Colonic mucosa (tissue), 4 donors: ENCODE measurements at regions not wholly inside any gene's neighbourhood (a gene's known extent, or its start where the extent isn't known, plus 50 kb on each side); places are given as distances from the start of the nearest gene placed in this dataset.

Source experiments
- DNase-seq: peaks from one replicate; pipeline ENCODE4 v3.0.0-alpha.2; 2020
- H3K27ac ChIP-seq: fragments of 200-600 bp; one replicate; pipeline ENCODE4 v1.8.0; 2021
- H3K27me3 ChIP-seq: fragments of 200-600 bp; one replicate; pipeline ENCODE4 v1.8.0; 2021
- H3K36me3 ChIP-seq: fragments of 200-600 bp; one replicate; pipeline ENCODE4 v1.8.0; 2021
- H3K4me1 ChIP-seq: fragments of 200-600 bp; one replicate; pipeline ENCODE4 v1.8.0; 2021; ENCODE audit warnings: mild to moderate bottlenecking
- H3K4me3 ChIP-seq: fragments of 200-600 bp; one replicate; pipeline ENCODE4 v1.8.0; 2021
- H3K9ac ChIP-seq, 2 donors: one replicate each; pipeline ENCODE4 v1.7.0; 2013; ENCODE audit warnings: control low read depth in 2 of 2, low read depth in 2 of 2, low read length in 2 of 2
- H3K9me3 ChIP-seq: fragments of 200-600 bp; one replicate; pipeline ENCODE4 v1.8.0; 2021
- CTCF ChIP-seq: fragments of 200-600 bp; IDR thresholded peaks from one replicate; pipeline ENCODE4 v1.8.0; 2022; ENCODE audit warnings: antibody characterized with exemption, mild to moderate bottlenecking
- intact Hi-C: fragments of 100-400 bp; cut with DNase I; formaldehyde crosslinking; loops from one replicate; pipeline ENCODE4 v1.14.1; 2022
- donor health status: healthy.
- donor health status: DM: no; HTN: no; CAD: no.
- donor health status: DM: no; HTN: no; CAD: no.

DNA sequence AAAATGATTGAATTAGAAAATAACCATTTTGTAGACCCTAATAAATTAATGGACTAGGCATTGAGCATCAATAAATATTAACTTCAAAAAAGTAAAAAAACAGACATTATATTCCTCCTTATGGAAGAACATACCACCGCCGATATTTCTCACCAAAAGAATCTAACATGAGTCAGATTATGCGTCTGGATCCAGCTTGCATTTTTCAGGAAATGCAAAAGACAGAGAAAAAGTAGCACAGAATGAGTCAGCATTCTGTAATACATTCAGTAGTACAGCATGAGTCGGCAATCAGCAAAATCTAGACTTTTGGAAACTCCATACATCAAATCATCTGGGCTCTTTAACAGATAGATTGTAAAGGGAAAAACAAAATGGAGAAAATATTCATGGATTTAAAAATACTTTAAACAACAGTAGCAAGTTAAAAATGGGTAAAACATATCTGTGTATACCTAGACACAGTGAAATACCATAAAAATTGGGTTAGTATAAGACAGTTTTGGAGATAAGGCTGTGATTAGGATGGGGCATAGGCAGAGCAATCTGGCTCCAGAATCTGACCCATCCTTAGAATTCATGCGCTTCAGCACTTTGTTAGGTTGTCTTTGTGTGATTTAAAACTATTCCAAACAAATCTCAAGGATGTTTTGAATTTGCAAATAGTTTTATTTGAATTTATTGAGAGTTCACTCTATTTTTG, 633.0 kb upstream of the FAM241A start:
- DNase-seq = no peak
- Histone ChIP-seq H3K4me3 (no peak overlapping the region), H3K4me1 (no peaks in the 10 kb centered on the region), H3K27me3 (no peaks in the 10 kb centered on the region), H3K27ac (no peak overlapping the region), H3K9me3 (no peaks in the 10 kb centered on the region), H3K9ac (no peak overlapping the region), H3K36me3 (no peaks in the 10 kb centered on the region)
- intact Hi-C loops = no loop called here
- no peak for TF ChIP-seq CTCF

GRCh38 chr4:111519683-111520082, 625.6 kb upstream of the FAM241A start:
- no peak overlapping the region for H3K4me3 ChIP-seq
- H3K9me3 ChIP-seq = no peaks in the 10 kb centered on the region
- no peaks in the 10 kb centered on the region for H3K36me3 ChIP-seq
- no peak overlapping the region for H3K9ac ChIP-seq
- TF ChIP-seq CTCF = no peak
- no peak for DNase-seq
- intact Hi-C loops = no loop called here
- H3K27me3 ChIP-seq = no peaks in the 10 kb centered on the region
- H3K4me1 ChIP-seq = no peaks in the 10 kb centered on the region
- no peak overlapping the region for H3K27ac ChIP-seq

DNA sequence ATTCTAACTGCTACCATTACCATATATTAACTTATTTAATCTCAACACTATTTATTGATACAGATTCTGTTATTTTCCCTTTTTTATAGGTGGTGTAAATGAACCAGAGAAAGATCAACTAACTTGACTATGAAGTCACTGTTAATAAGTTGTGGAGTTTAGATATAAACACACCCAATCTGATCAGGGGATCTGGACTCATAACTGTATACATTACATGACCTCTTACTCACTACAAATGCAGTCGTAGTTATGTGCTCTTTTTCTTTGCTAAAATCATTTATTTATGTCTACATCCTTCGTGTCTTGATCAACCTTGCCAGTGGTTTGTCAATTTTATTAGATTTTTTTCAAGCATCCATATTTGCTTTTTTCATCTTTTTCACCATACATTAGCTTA, 614.8 kb upstream of the FAM241A start:
- Histone ChIP-seq H3K36me3 (no peaks in the 10 kb centered on the region), H3K27me3 (no peaks in the 10 kb centered on the region), H3K4me1 (no peaks in the 10 kb centered on the region), H3K9ac (no peak overlapping the region), H3K4me3 (no peak overlapping the region), H3K9me3 (no peaks in the 10 kb centered on the region), H3K27ac (no peak overlapping the region)
- no peak for TF ChIP-seq CTCF
- intact Hi-C loops = no loop called here
- no peak for DNase-seq

- Histone ChIP-seq H3K9ac (no peak overlapping the region), H3K36me3 (no peaks in the 10 kb centered on the region), H3K4me1 (no peaks in the 10 kb centered on the region), H3K27ac (no peak overlapping the region), H3K9me3 (no peaks in the 10 kb centered on the region), H3K27me3 (no peaks in the 10 kb centered on the region), H3K4me3 (no peak overlapping the region)
- DNase-seq = no peak
- intact Hi-C loops = no loop called here
- TF ChIP-seq CTCF = no peak
Observed at GRCh38 chr4:111535792-111536191, 609.5 kb upstream of the FAM241A start.

- Histone ChIP-seq H3K4me3 (no peak overlapping the region), H3K9ac (no peak overlapping the region), H3K9me3 (no peaks in the 10 kb centered on the region), H3K4me1 (no peaks in the 10 kb centered on the region), H3K27ac (no peak overlapping the region), H3K27me3 (no peaks in the 10 kb centered on the region), H3K36me3 (no peaks in the 10 kb centered on the region)
- intact Hi-C loops = no loop called here
- TF ChIP-seq CTCF = no peak
- DNase-seq = no peak
Observed at GRCh38 chr4:111537165-111537564, 608.1 kb upstream of the FAM241A start.
